Central memory CD4-positive, alpha-beta T cell (primary cell): ENCODE measurements at regions not wholly inside any gene's neighbourhood (a gene's known extent, or its start where the extent isn't known, plus 50 kb on each side); places are given as distances from the start of the nearest gene placed in this dataset.

Source experiments
- DNase-seq: peaks from one replicate; pipeline ENCODE4 v3.0.0; 2022

DNA sequence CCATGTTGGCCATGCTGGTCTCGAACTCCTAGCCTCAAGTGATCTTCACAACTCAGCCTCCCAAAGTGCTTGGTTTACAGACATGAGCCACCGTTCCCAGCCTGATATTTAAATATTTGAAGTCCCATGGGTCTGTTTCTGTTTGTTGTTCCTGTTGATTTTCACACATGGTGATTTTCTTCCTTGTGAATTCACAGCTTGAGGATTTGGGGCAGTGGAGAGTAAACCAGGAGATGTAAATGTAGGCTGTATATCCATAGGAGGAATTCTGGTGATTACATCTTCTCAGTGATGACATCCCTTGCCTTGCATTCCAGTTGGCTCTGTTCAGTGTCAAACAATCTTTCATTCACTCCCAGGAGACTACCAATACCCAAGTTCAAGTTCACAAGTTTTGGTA lies 471.9 kb downstream of the KCTD12 start:
- DNase-seq, result no peak

DNA sequence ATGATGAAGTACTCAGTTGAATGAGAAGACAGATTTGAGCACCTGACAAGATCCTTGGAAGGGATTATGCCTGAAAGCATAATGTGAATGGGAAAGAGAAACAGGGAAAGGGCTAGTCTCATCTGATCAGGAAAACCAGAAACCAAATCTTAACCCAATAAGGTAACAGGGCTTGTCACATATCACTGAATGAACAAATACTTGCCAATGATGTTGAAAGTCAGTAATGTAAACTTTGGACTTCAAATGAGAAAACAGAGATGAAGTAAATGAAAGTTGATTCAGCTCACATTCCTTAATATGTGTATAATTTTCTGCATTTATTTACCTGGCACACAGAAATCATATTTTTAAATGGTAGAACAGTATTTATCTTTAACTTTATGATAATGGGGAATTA lies 480.0 kb downstream of the KCTD12 start:
- DNase-seq, result no peak

DNA sequence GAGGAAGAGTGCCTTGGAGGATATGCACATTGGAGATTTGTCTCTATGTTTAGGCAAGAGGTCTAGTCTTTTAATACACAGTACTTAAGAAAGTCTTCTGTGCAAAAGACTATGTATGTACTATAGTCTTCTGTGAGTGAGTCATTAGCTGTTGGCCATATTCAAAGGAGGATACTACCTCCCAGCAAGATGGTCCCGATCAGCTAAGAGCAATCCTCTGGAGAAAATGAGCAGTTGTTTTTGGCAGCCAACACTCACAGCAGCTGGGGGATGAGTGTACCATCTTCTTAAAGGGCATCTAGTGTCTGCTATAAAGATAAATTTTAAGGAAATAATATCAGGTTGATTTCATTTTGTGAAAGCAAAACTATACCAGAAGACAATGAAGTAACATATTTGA lies 487.8 kb downstream of the KCTD12 start:
- no peak for DNase-seq

DNA sequence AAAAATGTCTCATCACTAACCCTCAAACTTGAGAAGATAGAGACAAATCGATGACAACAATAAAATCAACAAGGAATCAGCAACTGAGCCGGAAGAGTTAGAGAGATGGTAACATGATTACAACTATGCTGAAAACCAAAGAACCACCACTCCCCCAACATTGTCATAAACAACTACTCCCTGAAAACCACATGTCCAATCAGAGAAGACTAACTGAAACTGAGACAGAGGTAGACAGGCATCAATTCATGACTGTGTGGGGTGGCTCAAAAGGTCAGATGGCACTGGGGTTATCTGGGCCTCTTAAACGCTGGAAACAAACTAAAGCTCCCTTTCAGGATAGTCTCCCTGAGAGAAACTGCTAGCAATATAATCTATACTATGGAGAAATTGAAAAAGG lies 488.8 kb downstream of the KCTD12 start:
- peak; percentile 37 for DNase-seq

DNA sequence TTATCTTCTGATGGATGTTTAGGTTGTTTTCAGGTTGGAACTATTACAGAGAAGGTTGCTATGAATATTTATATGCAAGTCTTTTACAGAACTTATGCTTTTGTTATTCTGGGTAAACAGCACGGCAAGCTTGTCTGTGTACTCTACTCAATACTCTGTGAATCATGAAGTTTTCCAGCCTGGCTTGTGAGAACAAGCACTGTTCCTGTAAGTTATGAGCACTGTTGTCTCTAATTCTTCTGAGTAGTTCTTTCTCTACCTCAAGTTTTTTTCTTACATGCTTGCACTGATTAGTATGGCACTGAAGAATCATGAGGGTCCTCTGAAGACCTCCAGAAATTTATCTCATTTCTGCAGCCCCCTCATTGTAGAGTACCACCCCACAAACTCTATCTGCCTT lies 496.9 kb downstream of the KCTD12 start:
- no peak for DNase-seq

DNA sequence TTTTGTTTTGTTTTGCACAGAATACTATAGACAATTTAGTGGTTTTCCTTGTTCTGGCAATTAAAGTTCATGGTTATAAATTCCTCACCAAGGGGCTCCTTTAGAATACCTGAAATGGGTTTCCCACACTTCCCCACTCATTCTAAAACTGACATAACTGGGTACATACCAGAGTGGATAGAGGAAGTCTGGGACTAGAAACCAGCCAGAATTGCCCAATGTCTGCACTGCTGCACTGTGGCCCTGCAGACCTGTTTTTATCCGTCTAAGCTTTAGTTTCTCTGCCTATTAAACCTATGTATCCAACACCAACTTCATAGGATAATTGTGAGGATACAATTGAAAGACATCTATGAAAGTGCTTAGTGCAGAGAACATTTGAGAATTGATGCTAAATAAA lies 498.6 kb downstream of the KCTD12 start:
- no peak for DNase-seq

DNA sequence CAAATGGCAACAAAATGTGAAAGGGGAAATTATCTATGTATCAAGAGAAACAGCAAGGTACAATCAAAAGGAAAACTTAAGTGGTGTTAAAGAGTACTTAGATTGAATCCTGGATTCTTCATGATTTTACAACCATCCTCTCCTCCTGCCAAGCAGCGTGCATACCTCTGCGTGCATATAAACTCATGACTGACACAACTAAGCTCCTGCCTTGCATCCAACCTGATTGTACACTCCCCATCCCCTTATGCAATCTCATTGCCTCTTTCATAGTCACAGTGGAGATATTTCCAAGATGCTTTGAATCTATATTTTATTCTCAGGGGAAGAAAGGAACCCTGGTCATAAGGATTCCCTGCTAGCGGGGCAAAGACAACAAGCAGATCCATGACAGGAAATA lies 499.9 kb downstream of the KCTD12 start:
- DNase-seq, result no peak

DNA sequence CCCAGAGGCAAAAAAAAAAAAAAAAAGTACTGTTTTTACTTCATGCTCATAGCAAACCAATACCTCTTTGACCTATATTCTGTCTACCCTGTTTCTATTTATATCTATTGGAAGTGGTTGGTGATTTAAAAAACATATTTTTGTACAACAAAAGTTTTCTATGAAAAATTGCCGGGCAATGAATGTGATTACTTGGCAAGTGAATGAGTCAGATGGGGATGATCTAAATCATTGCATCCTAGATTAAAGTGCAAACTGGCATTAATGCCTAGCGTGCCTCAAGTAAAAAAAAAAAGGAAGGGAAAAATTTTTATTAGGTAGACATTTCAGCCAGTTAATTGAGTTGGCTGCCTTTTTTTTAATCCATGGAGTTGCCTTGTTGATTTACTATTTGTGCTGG lies 500.6 kb downstream of the KCTD12 start:
- DNase-seq, result no peak

DNA sequence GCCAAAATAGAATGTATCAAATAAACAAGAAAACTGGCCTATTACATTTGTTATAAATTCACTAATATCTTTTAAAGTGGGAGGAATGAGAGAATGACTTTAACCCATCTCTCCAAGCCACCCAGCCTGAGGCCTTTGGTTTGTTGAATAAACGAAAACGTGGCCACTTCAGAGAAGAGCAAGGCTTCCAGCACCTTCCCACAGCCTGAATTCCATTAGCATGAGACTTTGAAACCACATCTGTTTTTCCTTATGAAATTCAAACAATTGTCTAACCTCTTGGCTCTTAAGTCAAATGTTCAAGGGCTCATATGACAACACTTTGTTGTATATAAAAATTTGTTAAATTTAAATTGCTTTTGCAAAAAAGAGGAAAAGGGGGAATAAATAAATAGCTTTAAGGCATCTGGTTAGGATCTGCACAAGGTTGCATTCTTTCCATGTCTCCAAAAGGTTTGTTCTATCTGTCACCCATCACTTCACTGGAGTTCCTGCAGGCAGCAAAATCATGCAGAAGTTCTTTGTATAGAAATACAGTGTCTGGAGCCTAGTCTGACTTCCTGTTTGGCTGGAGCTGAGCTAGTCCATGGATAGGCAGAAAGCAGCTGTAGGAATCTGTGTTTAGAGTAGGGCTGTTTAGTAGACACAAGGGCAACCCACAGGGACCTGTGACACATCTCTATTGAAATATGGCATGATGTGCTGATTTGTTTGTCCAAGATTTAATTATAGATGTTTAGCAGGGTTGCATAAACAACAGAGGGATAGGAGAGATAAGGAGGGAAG lies 502.3 kb downstream of the KCTD12 start:
- no peak for DNase-seq

DNA sequence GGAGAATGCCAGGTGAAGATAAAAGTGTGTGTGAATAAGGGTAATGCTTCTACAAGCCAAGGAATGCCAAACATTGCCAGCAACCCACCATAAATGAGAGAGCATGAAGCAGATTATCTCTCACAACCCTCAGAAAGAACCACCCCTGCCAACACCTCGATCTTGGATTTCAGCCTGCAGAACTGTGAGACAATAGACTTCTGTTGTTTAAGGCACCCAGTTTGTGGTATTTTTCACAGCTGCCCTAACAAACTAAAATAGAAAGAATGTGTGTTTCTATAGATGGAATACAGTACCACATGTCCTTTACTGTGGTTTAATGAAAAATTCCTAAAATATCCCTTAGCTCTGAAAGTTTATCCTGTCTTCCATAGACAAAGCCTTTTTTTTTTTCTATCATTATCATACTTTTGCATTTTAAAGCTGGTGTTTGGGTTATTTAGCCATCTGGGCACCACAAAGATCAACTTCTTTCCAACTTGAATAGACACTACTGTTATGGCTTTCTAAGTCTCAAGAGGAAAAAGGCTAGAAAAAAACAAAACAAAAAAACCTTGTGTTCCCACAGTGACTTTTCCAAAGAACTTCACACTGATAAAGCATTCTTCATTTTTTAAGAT lies 505.6 kb downstream of the KCTD12 start:
- DNase-seq, result no peak

DNA sequence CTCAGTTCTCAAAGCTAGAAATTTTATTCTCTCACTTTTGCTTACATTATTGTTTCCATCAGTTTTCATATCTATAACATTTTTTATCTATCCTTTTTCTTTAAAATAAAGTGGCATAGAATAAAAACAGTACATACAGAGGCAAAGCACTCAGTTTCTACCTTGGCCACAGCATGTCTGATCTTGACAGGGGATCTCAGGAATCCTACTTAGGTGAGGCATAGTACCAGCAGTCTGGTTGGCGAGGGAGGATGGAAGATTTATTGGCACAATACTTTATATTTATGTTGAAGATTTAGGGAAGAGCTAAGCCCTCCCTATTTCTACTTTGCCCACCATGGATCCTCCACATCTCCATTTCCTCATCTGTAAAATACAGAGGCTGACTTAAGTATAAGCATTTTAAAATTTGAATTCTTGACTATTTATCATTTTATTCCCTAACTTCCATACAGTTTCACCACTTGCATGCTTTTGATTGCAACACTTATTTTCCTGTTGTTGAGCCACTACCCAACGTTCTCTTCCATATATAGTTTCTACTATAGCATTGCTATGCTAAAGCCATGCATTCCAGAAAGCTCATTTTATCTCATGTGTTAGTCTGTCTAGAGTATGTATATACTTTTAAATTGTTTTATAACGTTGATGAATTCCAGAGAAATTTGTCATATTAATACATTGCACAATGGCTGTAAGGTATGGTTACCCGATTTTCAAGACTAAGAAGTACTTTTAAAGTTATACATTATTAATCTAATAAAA lies 506.7 kb downstream of the KCTD12 start:
- no peak for DNase-seq

DNA sequence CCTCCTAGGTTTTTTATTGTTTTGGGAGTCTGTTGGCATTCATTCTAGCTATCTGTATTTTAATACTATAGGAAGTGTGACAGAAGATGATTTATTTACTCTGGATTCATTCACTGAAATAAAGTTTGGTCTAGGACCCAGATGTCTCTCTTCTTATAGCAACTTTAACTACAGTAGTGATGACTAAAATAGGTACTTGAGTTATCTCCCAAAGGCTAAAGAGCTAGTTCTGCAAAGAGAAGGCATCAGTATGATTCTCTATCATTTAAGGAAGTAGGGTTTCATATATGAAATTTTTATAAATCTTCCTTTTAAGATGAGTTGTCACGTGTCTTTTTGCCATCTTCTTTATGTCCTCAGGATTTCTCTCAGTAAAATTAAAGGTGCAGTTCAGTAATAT lies 507.4 kb downstream of the KCTD12 start:
- no peak for DNase-seq

DNA sequence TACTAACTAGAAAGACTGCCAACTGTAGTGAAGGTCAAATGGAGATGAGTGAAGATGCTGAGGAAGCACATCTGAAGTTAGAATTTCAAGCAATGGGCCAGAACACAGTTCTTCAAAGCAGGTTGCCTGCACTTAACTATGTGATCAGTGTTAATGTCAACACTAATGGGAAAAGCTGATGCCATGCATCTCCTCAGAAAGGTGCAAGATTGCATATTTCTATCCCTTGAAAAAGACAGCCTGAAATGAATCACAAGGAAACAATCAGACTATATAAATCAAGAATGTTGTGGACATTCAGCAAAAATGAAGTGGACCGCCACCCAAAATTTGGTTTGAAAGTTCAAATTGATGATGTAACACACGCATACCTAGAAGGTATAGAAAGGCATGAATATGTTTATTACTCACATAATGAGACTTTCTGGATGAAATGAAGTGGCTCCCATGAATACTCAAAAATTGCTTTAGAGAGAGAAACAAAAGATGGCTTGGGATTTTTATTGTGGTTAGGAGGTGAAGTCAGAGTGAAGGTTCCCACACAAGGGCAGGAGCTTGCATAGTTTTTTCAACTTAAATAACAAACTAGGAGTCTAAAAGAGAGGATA lies 522.4 kb downstream of the KCTD12 start:
- DNase-seq, result no peak

DNA sequence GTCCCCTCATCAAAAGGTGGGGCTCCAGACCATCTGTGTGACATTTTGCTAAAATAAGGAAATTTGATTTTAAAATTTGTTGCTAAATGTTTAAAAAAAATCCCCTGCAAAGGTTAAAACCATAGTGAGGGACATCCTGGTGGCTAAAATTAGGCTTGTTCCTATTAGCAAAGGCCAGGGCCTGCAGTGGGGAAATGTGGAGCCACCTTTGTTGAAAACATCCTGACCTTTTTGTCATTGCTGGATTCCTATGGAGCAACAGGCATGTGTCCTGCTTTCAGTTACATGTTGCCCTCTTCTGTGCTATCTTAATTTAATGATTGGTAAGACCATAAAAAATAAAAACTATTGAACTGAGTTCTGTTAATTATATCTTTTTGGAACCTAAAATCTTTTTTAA lies 524.3 kb downstream of the KCTD12 start:
- DNase-seq, result no peak

DNA sequence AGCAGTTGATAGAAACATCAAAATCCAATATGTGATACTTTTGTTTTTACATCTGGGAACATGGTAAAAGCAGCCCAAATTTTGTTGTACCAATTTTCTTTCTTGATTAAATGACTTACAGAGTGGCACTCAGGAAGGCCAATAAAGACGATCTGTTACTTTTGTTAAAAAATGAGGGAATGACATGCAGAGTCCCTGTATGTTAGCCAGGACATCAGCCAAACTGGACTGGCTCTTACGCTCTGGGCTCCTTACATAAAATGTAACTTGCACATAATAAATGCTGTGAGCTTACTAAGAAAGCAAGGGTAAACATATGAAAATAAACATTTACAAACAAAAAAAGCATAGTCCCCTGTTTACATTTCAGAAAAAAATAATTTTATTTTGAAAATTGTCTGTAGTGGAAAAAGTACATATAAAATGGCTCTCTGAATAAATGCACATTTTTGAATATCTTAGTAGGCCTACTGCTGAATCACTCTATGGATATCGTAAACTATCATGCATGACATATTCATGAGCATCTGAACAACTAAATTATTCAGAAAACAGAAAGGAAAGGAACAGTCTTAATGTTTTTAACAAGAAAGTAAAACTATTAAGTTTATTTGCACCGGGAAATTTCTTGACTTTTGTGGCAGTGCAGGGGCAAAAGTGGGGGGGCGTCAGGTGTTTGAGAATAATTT lies 534.5 kb downstream of the KCTD12 start:
- DNase-seq, result no peak

DNA sequence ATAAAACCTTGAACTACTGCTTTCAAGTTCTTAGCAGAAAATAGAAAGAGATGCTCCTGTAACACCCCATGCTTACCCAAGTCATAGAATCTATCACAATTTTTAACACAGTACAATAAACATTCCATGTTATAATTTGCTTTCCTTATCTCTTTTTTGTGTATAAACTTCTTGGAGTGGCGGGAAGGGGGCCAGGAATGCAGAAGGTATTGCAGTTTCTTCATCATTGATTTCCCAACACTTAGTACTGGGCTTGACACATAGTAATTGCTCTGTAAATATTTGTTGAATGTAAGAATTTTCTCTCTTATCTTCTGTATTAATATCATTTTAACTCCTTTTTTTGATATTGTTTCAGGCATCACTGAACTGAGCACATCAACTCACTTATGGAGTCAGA lies 535.8 kb downstream of the KCTD12 start:
- no peak for DNase-seq

DNA sequence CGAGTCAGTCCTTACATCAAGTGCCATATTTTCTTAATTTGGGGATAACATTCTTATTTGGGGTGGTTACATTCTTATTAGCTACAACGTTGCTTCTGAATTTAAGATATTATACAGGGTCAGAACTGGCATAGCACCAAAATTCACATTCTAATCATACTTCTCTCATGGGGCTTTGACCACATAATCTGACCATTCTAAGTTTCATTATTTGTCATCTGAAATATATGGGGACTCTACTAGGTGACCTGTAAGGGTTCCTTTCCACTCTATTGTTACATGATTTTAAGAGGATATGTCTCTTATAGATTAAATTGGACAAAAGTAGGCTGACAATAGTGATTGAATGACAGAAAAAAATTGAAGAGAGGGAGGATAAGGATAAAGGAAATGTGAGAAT lies 536.5 kb downstream of the KCTD12 start:
- no peak for DNase-seq

DNA sequence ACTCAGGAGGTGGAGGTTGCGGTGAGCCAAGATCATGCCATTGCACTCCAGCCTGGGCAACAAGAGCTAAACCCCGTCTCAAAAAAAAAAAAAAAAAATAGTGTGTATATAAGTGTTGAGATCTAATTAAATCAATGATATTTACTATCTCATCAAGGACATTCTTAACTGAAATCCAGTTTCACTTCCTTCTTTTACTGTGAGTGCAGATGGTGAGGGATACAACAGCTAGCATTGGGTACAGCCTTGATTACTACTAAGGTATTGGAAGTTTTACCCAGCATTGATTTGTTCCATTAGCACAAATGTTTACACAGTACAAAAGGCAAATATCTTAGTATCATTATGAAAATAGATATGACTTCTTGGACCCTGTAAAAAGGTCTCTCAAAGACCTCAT lies 546.6 kb downstream of the KCTD12 start:
- DNase-seq, result no peak

DNA sequence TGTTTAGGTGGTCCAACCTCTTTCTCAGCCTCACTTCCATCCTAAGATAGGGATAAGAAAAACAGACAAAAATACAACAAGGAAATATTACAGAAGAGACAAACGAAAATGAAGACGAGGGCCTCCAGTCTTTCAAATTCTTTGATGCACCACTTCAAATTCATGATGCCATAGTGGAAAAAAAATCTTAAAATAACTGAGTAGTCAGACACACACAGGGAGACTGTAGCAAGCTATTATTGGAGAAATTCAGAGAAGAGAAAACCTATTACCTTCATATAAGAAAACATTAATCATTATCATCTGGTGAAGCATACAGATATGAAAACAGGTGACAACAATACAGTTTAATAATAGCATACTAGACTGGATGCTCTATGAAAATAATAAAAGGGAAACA lies 548.2 kb downstream of the KCTD12 start:
- no peak for DNase-seq

DNA sequence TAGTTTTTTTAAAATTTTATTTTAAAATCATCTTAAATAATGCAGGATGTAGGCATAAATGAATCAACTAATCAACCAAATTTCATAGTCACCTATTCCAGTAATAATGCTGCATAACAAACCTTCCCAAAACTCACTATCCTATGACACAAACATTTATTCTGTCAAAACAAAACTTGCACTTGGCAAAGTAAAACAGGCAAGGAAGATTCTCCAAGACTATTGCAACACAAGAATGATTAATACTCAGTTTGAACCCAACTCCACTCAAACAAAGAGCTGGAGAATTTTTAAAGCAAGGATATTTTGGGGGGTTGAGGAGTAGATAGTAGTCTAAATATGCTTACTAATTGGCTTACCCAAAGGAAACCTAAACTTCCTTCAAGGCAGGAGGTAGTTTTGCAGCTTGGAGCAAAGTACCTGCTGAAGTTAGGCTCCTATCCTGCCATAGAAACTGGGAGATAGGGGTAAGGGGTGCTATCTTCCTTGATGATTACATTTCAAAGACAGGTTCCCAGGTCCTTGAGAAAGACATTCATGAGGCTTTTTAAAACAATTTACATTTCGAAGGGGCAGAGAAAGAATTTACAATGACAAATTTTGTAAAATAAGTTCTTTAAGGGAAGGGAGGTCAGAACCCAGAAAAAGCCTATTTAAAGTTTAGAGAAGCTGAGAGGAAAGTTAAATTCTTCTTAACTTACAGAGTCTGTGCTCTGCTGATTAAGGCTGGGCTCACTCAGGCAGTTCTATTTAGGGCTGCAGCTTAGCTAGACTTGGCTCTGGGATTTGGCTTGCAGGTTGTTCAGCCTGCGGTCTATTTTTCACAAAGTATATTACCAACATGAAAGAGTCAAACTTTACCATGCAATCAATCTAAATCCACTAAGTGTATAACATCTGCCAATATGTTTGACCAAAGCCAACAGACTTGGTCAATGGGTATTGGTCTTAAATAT lies 549.0 kb downstream of the KCTD12 start:
- DNase-seq, result no peak

DNA sequence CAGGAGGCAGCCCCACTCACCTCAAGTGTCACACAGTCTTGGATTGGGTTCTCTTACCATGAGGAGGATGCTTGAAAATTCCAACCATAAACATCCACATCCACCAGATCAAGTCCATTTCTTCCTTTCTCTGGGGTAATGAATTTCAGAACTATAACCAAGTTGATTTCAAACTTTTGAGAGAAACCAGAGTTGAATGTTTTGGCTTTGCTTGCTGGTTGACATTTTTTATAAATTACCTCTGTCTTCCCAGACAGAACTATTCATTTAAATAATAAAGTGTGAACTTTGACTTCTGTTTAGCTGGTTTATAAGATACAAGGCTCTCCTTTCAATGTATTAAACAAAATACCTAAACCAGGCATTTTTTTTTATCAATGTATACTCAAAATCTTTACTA lies 550.7 kb downstream of the KCTD12 start:
- DNase-seq, result no peak
